ENCODE measurements at regions not wholly inside any gene's neighbourhood (a gene's known extent, or its start where the extent isn't known, plus 50 kb on each side); places are given as distances from the start of the nearest gene placed in this dataset.
"Not testable (repeated sequence)": the region's sequence is repeated elsewhere in the genome, so short reads cannot be mapped to it uniquely, and the experiment has no call there.

- TF ChIP-seq, protein P1, sequence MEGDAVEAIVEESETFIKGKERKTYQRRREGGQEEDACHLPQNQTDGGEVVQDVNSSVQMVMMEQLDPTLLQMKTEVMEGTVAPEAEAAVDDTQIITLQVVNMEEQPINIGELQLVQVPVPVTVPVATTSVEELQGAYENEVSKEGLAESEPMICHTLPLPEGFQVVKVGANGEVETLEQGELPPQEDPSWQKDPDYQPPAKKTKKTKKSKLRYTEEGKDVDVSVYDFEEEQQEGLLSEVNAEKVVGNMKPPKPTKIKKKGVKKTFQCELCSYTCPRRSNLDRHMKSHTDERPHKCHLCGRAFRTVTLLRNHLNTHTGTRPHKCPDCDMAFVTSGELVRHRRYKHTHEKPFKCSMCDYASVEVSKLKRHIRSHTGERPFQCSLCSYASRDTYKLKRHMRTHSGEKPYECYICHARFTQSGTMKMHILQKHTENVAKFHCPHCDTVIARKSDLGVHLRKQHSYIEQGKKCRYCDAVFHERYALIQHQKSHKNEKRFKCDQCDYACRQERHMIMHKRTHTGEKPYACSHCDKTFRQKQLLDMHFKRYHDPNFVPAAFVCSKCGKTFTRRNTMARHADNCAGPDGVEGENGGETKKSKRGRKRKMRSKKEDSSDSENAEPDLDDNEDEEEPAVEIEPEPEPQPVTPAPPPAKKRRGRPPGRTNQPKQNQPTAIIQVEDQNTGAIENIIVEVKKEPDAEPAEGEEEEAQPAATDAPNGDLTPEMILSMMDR (IDR thresholded peaks at IDR 0.05; ENCODE audit: low read depth, low read length) = not testable (repeated sequence)
- TF ChIP-seq POLR2A (IDR thresholded peaks at IDR 0.05; ENCODE audit: extremely low read depth, insufficient read length); MYC (IDR thresholded peaks at IDR 0.05; ENCODE audit: low read depth, low read length): not testable (repeated sequence)
- TF ChIP-seq, protein P2, sequence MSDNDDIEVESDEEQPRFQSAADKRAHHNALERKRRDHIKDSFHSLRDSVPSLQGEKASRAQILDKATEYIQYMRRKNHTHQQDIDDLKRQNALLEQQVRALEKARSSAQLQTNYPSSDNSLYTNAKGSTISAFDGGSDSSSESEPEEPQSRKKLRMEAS (IDR thresholded peaks at IDR 0.05; ENCODE audit: low read depth, low read length) = not testable (repeated sequence)
These were observed 122.3 kb upstream of the IGFBP3 start for GRCh38 chr7:46043338-46043737.
